ENCODE measurements at regions not wholly inside any gene's neighbourhood (a gene's known extent, or its start where the extent isn't known, plus 50 kb on each side); places are given as distances from the start of the nearest gene placed in this dataset.

DNA sequence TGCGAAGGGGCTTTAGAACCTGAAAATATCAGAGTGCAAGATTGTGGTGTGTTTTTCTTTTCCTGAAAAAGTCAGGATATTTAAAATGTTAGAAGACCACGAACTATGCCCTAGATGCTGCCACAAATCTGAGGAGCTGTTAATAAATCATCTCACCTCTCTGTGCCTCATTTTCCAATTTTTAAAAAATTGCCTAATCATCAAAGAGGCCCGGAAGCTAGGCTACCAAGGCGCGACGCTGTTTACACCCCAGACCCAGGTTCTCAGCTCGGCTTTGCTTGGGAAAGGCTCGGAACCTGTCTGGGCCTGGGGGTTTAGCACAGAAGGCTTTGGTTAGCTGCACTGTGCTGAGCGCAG lies 409.6 kb downstream of the BCOR start:
- peak overlapping the region; percentile 36 for H3K4me3 ChIP-seq (ENCODE audit: low read depth, low read length)
- TF ChIP-seq, protein P1, sequence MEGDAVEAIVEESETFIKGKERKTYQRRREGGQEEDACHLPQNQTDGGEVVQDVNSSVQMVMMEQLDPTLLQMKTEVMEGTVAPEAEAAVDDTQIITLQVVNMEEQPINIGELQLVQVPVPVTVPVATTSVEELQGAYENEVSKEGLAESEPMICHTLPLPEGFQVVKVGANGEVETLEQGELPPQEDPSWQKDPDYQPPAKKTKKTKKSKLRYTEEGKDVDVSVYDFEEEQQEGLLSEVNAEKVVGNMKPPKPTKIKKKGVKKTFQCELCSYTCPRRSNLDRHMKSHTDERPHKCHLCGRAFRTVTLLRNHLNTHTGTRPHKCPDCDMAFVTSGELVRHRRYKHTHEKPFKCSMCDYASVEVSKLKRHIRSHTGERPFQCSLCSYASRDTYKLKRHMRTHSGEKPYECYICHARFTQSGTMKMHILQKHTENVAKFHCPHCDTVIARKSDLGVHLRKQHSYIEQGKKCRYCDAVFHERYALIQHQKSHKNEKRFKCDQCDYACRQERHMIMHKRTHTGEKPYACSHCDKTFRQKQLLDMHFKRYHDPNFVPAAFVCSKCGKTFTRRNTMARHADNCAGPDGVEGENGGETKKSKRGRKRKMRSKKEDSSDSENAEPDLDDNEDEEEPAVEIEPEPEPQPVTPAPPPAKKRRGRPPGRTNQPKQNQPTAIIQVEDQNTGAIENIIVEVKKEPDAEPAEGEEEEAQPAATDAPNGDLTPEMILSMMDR (IDR thresholded peaks at IDR 0.05; ENCODE audit: low read depth, low read length, missing control alignments): no peak
- in situ Hi-C loops (cut with HindIII; ENCODE audit: low sequenced_read_pairs): no loop called here
- no peak for DNase-seq (ENCODE audit: low read depth)

DNA sequence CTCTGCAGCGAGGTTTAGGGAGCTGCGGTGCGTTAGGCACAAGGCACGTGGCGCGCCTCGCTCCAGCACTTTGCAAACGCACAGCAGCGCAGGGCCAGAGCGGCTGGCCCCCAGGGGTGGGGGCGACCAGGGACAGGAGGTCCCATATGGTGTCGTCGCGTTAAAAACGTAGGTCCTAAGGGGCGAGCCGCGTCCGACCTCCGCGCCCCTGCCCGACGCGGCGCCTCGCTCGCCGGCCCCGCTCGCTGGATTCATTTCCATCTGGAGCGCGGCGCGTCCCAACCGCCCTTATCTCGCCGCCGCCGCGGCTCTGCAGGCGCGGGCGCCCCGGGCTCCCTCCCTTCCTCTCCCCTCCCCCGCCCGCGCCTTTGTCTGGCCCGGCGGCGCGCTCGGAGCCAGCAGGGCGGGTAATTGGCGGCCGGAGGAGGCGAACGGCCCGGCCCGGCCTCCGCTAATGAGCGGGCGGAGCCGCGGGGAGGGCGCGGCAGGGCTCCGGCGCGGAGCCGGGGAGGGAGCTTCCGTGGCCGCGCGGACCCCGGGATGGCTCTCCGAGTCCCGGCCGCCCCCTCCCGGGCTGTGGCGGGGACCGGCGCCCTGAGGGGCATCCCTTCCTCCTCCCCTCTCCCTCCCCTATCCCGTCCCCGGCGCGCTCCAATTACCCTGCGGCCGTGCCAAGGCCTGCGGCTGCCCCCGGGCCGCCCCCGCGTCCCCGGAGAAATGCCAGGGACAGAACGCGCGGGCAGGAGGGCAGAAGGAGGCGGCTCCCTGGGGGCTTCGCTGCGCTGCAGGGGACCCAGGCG lies 409.0 kb downstream of the BCOR start:
- peak overlapping the region; percentile 36 for H3K4me3 ChIP-seq (ENCODE audit: low read depth, low read length)

GRCh38 chrX:39689376-39690104 lies 408.2 kb downstream of the BCOR start:
- no peak for DNase-seq (ENCODE audit: low read depth)
- TF ChIP-seq, protein P1 (IDR thresholded peaks at IDR 0.05; ENCODE audit: low read depth, low read length, missing control alignments): no peak
- in situ Hi-C loops (cut with HindIII; ENCODE audit: low sequenced_read_pairs): no loop called here
- peak overlapping the region; percentile 36 for H3K4me3 ChIP-seq (ENCODE audit: low read depth, low read length)

More for the DNA sequence above, 409.0 kb downstream of the BCOR start:
- TF ChIP-seq, protein P1 (IDR thresholded peaks at IDR 0.05; ENCODE audit: low read depth, low read length, missing control alignments): no peak
- DNase-seq (ENCODE audit: low read depth): no peak
- in situ Hi-C loops (cut with HindIII; ENCODE audit: low sequenced_read_pairs): no loop called here

DNA sequence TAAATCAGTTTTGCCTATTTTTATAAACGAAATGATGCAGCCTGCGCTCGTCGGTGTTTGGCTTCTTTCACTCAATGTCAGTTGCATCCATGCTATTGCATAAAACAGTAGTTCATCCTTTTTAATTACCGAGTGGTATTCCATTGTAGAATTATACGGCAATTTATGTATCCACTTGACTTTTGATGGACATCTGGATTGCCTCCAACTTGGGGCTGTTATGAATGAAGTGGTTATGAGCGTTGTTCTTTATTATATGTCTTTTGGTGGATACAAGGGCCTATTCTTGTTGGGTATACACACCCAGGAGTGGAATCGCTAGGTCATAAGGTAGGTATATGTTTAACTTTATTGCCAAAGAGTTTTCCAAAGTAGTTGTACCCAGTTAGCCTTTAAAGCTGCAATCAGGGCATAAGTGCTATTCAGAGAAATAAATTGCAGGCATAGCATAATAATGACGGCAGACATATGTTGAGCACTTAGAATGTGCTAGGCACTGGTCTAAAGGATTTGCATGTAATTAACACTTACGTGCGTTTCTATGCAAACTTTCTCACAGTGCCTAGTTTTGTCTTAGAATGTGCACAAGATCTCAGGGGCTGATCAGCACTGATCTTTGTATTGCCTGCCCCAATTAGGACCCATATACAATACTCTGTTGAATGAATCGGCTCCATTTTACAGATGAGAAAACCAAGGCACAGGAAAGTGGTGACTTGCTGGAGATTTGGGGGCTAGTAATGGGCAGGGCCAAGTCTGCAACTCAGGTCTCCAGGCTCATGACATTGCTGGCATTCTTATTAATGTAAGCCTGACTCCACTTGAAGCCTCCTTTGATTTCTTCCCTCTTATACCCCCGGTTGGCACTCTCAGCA lies 407.0 kb downstream of the BCOR start:
- DNase-seq (ENCODE audit: low read depth): no peak
- TF ChIP-seq, protein P1 (IDR thresholded peaks at IDR 0.05; ENCODE audit: low read depth, low read length, missing control alignments): no peak
- H3K4me3 ChIP-seq (ENCODE audit: low read depth, low read length): no peak overlapping the region
- in situ Hi-C loops (cut with HindIII; ENCODE audit: low sequenced_read_pairs): no loop called here

GRCh38 chrX:39691724-39692123 lies 406.0 kb downstream of the BCOR start:
- H3K4me3 ChIP-seq (ENCODE audit: low read depth, low read length): no peak overlapping the region
- TF ChIP-seq, protein P1 (IDR thresholded peaks at IDR 0.05; ENCODE audit: low read depth, low read length, missing control alignments): no peak
- DNase-seq (ENCODE audit: low read depth): no peak
- in situ Hi-C loops (cut with HindIII; ENCODE audit: low sequenced_read_pairs): no loop called here

GRCh38 chrX:39692796-39693195 lies 405.0 kb downstream of the BCOR start:
- TF ChIP-seq, protein P1 (IDR thresholded peaks at IDR 0.05; ENCODE audit: low read depth, low read length, missing control alignments): no peak
- no peak for DNase-seq (ENCODE audit: low read depth)
- in situ Hi-C loops (cut with HindIII; ENCODE audit: low sequenced_read_pairs): no loop called here
- no peak overlapping the region for H3K4me3 ChIP-seq (ENCODE audit: low read depth, low read length)
